Gastrocnemius medialis (tissue), 4 donors: ENCODE measurements at regions not wholly inside any gene's neighbourhood (a gene's known extent, or its start where the extent isn't known, plus 50 kb on each side); places are given as distances from the start of the nearest gene placed in this dataset.
"Not testable (repeated sequence)": the region's sequence is repeated elsewhere in the genome, so short reads cannot be mapped to it uniquely, and the experiment has no call there.

Experiments
- ATAC-seq, 2 donors: fragments of 150-250 bp; one replicate each; pipeline ENCODE4 v1.9.1; 2016
- DNase-seq, 2 donors: peaks; one replicate each; pipeline ENCODE4 v3.0.0-alpha.2; 2019
- H3K27ac ChIP-seq, 4 donors: fragments of 200-600 bp; sonication (generic); 1 replicate in 1 of 4; 2 replicates in 3 of 4; pipeline ENCODE4 v1.5.1; 2016 to 2018; ENCODE audit warnings: mild to moderate bottlenecking in 2 of 4, moderate library complexity in 1 of 4
- H3K27me3 ChIP-seq, 3 donors: fragments of 200-600 bp; sonication (generic) in 2 of 3; 1 replicate in 1 of 3; 2 replicates in 2 of 3; pipeline versions ENCODE4 v1.5.1 to v1.6.0; 2016 to 2019; ENCODE audit warnings: mild to moderate bottlenecking in 1 of 3, moderate library complexity in 1 of 3
- H3K36me3 ChIP-seq, 2 donors: fragments of 200-600 bp; sonication (generic) in 1 of 2; one replicate each; pipeline ENCODE4 v1.5.1; 2017 to 2018
- H3K4me1 ChIP-seq, 2 donors: fragments of 200-600 bp; sonication (generic) in 1 of 2; one replicate each; pipeline ENCODE4 v1.5.1; 2016 to 2017; ENCODE audit warnings: mild to moderate bottlenecking in 2 of 2
- H3K4me3 ChIP-seq, 4 donors: fragments of 200-600 bp; sonication (generic) in 3 of 4; 1 replicate in 1 of 4; 2 replicates in 3 of 4; pipeline ENCODE4 v1.5.1; 2016 to 2019; ENCODE audit warnings: mild to moderate bottlenecking in 2 of 4
- H3K9me3 ChIP-seq, 3 donors: fragments of 200-600 bp; sonication (generic) in 2 of 3; 1 replicate in 1 of 3; 2 replicates in 2 of 3; pipeline ENCODE4 v1.5.1; 2016 to 2019
- POLR2A ChIP-seq, 2 donors: fragments of 450-650 bp; IDR thresholded peaks; one replicate each; pipeline ENCODE4 v1.6.1; 2017; ENCODE audit warnings: antibody characterized with exemption in 2 of 2, mild to moderate bottlenecking in 2 of 2, moderate library complexity in 2 of 2
- in situ Hi-C, 4 donors: fragments of 200-750 bp; cut with MboI; loops; one replicate each; pipeline versions ENCODE4 v1.15.0 to v1.8.0; 2017; ENCODE audit warnings: low sequenced_read_pairs in 4 of 4
- intact Hi-C: fragments of 100-400 bp; cut with DNase I; formaldehyde crosslinking; loops from one replicate; pipeline ENCODE4 v1.15.1; 2023; ENCODE audit warnings: low total_unique reads
- TF ChIP-seq, protein P1 (sequence below), 5 experiments: fragments of 450-650 bp in 3 of 5; fragments of 200-600 bp in 2 of 5; sonication (generic) in 2 of 5; IDR thresholded peaks in 4 of 5; conservative IDR thresholded peaks in 1 of 5; 1 replicate in 4 of 5; 2 replicates in 1 of 5; pipeline ENCODE4 v1.5.1; 2016 to 2019; ENCODE audit warnings: antibody characterized with exemption in 5 of 5, mild to moderate bottlenecking in 3 of 5, moderate library complexity in 3 of 5

DNA sequence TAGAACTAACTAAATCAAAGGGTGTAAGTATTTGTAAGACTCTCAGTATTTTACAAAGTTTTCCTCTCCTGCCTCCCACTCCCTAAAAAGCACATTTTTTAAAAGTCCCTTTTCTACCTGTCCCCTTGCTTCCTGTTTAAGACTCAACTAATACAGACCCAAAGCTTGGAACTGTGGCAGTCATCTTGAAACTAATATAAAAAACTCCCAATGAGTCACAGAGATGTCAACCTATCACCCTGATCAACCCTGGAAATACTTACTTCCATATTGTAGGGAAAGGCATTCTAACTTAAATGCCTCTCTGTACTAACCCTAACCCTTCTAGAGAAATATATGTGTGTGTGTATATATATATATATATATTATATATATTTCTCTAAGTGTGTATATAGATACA is 184.8 kb downstream of the SPTSSA start:
- in situ Hi-C loops: no loop called here
- H3K9me3 ChIP-seq: no peaks in the 10 kb centered on the region
- no peaks in the 10 kb centered on the region for H3K4me1 ChIP-seq
- H3K27ac ChIP-seq: no peak overlapping the region
- H3K27me3 ChIP-seq: no peaks in the 10 kb centered on the region
- intact Hi-C loops: no loop called here
- no peak overlapping the region for H3K4me3 ChIP-seq
- no peak for ATAC-seq
- no peak for TF ChIP-seq POLR2A (IDR thresholded peaks at IDR 0.05)
- TF ChIP-seq, protein P1, sequence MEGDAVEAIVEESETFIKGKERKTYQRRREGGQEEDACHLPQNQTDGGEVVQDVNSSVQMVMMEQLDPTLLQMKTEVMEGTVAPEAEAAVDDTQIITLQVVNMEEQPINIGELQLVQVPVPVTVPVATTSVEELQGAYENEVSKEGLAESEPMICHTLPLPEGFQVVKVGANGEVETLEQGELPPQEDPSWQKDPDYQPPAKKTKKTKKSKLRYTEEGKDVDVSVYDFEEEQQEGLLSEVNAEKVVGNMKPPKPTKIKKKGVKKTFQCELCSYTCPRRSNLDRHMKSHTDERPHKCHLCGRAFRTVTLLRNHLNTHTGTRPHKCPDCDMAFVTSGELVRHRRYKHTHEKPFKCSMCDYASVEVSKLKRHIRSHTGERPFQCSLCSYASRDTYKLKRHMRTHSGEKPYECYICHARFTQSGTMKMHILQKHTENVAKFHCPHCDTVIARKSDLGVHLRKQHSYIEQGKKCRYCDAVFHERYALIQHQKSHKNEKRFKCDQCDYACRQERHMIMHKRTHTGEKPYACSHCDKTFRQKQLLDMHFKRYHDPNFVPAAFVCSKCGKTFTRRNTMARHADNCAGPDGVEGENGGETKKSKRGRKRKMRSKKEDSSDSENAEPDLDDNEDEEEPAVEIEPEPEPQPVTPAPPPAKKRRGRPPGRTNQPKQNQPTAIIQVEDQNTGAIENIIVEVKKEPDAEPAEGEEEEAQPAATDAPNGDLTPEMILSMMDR (IDR thresholded peaks at IDR 0.05 in 4 of 5, conservative IDR thresholded peaks at IDR 0.05 in 1 of 5): no peak
- H3K36me3 ChIP-seq: no peaks in the 10 kb centered on the region
- DNase-seq: no peak

DNA sequence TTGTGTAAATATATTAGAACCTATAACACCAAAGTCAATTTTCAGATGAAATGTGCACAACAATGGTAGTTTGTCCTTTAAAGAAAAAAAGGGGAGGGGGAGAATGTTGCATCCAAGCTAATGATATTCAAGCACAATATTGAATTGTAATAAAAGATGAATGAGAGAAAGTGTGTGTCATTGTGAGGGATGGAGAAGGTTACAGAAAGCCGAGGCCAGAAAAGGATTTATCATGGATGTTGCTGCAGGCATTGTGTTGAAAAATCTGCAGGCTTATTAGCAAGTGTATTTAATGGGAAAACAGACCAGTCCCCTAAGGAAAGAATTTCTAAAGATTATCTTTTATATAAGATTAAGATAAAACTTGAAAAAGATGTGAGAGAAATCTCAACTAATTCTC is 186.5 kb downstream of the SPTSSA start:
- no peak for DNase-seq
- no peaks in the 10 kb centered on the region for H3K27me3 ChIP-seq
- TF ChIP-seq POLR2A (IDR thresholded peaks at IDR 0.05): no peak
- TF ChIP-seq, protein P1 (IDR thresholded peaks at IDR 0.05 in 4 of 5, conservative IDR thresholded peaks at IDR 0.05 in 1 of 5): no peak
- H3K4me1 ChIP-seq: no peaks in the 10 kb centered on the region
- H3K9me3 ChIP-seq: no peaks in the 10 kb centered on the region
- H3K27ac ChIP-seq: no peak overlapping the region
- ATAC-seq: no peak
- no peak overlapping the region for H3K4me3 ChIP-seq
- H3K36me3 ChIP-seq: no peaks in the 10 kb centered on the region
- intact Hi-C loops: no loop called here
- in situ Hi-C loops: no loop called here

DNA sequence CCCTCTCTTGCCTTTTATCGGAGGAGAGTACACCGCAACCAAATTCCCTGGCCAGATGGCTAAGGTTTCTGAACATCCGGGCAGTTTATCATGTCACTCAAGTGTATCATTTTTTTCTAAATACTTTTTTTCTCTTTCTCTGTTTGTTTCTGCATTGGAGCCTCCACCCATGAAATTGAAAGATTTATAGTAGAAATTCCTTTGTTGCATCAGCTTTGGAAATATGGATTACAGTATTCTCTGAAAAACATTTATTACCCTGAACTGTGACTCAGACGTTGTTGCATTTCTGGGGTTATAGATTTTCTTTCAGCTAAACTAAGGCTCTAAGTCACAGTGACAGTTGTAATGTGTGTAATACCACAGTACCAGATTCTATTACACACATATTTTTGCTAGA is 187.0 kb downstream of the SPTSSA start:
- Histone ChIP-seq H3K27ac (no peak overlapping the region), H3K4me3 (no peak overlapping the region), H3K4me1 (no peaks in the 10 kb centered on the region), H3K36me3 (no peaks in the 10 kb centered on the region), H3K9me3 (no peaks in the 10 kb centered on the region), H3K27me3 (no peaks in the 10 kb centered on the region)
- intact Hi-C loops (no loop called here), in situ Hi-C loops (no loop called here)
- ATAC-seq (no peak), DNase-seq (no peak)
- no peak for TF ChIP-seq POLR2A (IDR thresholded peaks at IDR 0.05)
- TF ChIP-seq, protein P1 (IDR thresholded peaks at IDR 0.05 in 4 of 5, conservative IDR thresholded peaks at IDR 0.05 in 1 of 5): no peak

DNA sequence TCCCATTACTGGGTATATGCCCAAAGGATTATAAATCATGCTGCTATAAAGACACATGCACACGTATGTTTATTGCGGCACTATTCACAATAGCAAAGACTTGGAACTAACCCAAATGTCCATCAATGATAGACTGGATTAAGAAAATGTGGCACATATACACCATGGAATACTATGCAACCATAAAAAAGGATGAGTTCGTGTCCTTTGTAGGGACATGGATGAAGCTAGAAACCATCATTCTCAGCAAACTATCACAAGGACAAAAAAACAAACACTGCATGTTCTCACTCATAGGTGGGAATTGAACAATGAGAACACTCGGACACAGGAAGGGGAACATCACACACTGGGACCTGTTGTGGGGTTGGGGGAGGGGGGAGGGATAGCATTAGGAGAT is 188.3 kb downstream of the SPTSSA start:
- H3K27me3 ChIP-seq, in situ Hi-C loops, DNase-seq, ATAC-seq, H3K27ac ChIP-seq, H3K9me3 ChIP-seq, H3K4me3 ChIP-seq, H3K36me3 ChIP-seq, intact Hi-C loops, H3K4me1 ChIP-seq: not testable (repeated sequence)

DNA sequence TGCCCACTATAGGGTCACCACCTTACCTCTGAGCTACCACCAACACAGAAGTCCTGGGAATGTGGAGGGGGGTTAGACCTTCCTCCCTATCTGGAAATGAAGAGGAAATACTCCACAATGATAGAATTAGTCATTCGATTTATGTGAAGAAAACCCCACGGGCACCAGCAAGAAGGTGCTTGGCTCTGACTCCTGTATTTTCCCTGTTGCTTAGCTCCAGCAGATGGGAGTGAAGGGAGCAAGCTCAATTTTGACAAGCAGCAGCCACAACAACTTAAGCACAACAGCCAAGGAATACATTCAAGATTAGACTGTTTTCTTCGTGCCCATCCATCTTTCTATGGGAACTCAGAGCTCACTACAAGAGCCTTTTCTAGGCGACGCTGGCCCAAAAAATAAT is 191.7 kb downstream of the SPTSSA start:
- intact Hi-C loops: no loop called here

More for the DNA sequence above, 191.7 kb downstream of the SPTSSA start:
- Histone ChIP-seq H3K27me3 (no peaks in the 10 kb centered on the region), H3K9me3 (peaks cover 0 to 3% (median 0%) of the 10 kb centered on the region in 3 donors), H3K4me1 (no peaks in the 10 kb centered on the region), H3K4me3 (no peak overlapping the region), H3K36me3 (no peaks in the 10 kb centered on the region), H3K27ac (no peak overlapping the region)
- no peak for ATAC-seq
- in situ Hi-C loops: no loop called here
- no peak for DNase-seq
- no peak for TF ChIP-seq POLR2A (IDR thresholded peaks at IDR 0.05)
- TF ChIP-seq, protein P1 (IDR thresholded peaks at IDR 0.05 in 4 of 5, conservative IDR thresholded peaks at IDR 0.05 in 1 of 5): no peak
